ENCODE measurements at regions not wholly inside any gene's neighbourhood (a gene's known extent, or its start where the extent isn't known, plus 50 kb on each side); places are given as distances from the start of the nearest gene placed in this dataset.

DNA sequence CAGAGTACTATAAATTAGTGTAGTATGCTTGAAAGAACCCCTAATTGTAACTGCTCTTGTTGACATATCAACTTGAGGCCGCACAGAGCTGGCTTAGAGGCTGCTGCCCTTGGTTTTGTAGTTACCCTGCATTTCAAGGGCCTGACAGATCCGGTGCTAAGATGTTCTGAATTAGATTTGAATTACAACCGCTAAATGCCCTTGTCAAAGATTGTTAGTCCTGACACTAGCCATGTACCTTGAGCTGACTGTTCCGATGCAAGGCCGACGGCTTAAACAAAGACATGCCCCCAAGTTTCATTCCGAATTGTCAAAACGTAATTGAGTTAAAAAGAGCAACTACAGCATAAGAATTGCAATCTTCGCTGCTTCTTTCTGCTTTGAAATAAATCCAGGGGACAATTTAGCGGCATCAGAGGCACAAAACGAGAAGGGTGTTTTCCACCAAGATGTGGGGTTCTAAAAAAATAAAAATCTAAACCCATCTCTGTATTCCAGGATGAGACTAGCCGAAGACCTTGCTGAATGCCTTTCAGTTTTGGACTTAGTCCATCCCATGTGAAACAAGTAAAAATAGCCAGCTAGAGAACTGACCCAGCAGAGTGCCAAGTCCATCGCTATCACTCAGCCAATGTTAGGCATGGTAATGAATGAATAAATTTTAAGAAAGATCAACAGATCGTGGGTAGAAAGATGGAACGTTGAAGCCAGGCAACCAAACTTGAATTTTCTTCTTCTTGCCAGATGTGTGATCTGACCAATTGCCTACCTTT lies 148.7 kb downstream of the DICER1 start:
- ChIA-PET CTCF (no interaction called here), POLR2A (no interaction called here)
- H3K36me3 Mint-ChIP-seq = no peaks in the 10 kb centered on the region
- ATAC-seq (no peak), DNase-seq (ENCODE audit: low spot score) (no peak)
- no peaks in the 10 kb centered on the region for H3K9me3 Mint-ChIP-seq
- no peak overlapping the region for H3K27ac Mint-ChIP-seq
- no peak for TF ChIP-seq ZNF671 (CRISPR knock-in tag; IDR thresholded peaks at IDR 0.05)
- TF ChIP-seq SOX15 (CRISPR knock-in tag; IDR thresholded peaks at IDR 0.05) = no peak
- TF ChIP-seq, protein P1, sequence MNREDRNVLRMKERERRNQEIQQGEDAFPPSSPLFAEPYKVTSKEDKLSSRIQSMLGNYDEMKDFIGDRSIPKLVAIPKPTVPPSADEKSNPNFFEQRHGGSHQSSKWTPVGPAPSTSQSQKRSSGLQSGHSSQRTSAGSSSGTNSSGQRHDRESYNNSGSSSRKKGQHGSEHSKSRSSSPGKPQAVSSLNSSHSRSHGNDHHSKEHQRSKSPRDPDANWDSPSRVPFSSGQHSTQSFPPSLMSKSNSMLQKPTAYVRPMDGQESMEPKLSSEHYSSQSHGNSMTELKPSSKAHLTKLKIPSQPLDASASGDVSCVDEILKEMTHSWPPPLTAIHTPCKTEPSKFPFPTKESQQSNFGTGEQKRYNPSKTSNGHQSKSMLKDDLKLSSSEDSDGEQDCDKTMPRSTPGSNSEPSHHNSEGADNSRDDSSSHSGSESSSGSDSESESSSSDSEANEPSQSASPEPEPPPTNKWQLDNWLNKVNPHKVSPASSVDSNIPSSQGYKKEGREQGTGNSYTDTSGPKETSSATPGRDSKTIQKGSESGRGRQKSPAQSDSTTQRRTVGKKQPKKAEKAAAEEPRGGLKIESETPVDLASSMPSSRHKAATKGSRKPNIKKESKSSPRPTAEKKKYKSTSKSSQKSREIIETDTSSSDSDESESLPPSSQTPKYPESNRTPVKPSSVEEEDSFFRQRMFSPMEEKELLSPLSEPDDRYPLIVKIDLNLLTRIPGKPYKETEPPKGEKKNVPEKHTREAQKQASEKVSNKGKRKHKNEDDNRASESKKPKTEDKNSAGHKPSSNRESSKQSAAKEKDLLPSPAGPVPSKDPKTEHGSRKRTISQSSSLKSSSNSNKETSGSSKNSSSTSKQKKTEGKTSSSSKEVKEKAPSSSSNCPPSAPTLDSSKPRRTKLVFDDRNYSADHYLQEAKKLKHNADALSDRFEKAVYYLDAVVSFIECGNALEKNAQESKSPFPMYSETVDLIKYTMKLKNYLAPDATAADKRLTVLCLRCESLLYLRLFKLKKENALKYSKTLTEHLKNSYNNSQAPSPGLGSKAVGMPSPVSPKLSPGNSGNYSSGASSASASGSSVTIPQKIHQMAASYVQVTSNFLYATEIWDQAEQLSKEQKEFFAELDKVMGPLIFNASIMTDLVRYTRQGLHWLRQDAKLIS (CRISPR knock-in tag; IDR thresholded peaks at IDR 0.05; ENCODE audit: borderline replicate concordance) = no peak
- no peak for TF ChIP-seq ATF3 (CRISPR knock-in tag; conservative IDR thresholded peaks at IDR 0.05)
- no peak for TF ChIP-seq NR2C2 (CRISPR knock-in tag; IDR thresholded peaks at IDR 0.05)
- TF ChIP-seq ZNF263 (CRISPR knock-in tag; IDR thresholded peaks at IDR 0.05; ENCODE audit: low read depth) = no peak
- TF ChIP-seq, protein P2, sequence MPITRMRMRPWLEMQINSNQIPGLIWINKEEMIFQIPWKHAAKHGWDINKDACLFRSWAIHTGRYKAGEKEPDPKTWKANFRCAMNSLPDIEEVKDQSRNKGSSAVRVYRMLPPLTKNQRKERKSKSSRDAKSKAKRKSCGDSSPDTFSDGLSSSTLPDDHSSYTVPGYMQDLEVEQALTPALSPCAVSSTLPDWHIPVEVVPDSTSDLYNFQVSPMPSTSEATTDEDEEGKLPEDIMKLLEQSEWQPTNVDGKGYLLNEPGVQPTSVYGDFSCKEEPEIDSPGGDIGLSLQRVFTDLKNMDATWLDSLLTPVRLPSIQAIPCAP (CRISPR knock-in tag; IDR thresholded peaks at IDR 0.05) = no peak
- no peak for TF ChIP-seq NR3C1 (CRISPR knock-in tag; conservative IDR thresholded peaks at IDR 0.05; ENCODE audit: low read depth)
- H3K4me3 Mint-ChIP-seq = no peak overlapping the region
- peaks cover 12% of the 10 kb centered on the region for H3K4me1 Mint-ChIP-seq
- H3K27me3 Mint-ChIP-seq (ENCODE audit: low read depth) = no peaks in the 10 kb centered on the region

DNA sequence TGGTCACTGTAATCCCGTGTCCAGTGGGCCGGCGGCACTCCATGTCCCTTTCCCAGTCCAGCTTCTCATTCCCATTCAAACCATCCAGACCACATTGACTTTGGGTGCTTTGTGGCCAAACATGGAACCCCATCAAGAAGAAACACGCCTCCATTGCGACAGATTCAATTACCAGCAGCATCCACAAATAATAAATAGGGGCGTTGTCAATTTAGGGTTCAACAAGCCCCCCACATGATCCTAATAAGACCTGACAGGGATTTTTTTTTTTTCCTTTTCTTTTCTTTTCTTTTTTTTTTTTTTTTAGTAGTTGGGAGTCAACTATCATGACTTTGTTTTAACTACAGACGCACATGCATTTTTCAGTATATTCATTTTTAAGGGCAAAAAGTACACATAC lies 149.4 kb downstream of the DICER1 start:
- ChIA-PET CTCF (no interaction called here), POLR2A (no interaction called here)
- TF ChIP-seq ZNF532 (CRISPR knock-in tag; IDR thresholded peaks at IDR 0.05; ENCODE audit: borderline replicate concordance) = no peak
- Mint-ChIP-seq H3K27me3 (ENCODE audit: low read depth) (no peaks in the 10 kb centered on the region), H3K36me3 (no peaks in the 10 kb centered on the region), H3K9me3 (no peaks in the 10 kb centered on the region), H3K4me1 (peaks cover 12% of the 10 kb centered on the region), H3K27ac (no peak overlapping the region), H3K4me3 (no peak overlapping the region)
- no peak for DNase-seq (ENCODE audit: low spot score)
- ATAC-seq = no peak

DNA sequence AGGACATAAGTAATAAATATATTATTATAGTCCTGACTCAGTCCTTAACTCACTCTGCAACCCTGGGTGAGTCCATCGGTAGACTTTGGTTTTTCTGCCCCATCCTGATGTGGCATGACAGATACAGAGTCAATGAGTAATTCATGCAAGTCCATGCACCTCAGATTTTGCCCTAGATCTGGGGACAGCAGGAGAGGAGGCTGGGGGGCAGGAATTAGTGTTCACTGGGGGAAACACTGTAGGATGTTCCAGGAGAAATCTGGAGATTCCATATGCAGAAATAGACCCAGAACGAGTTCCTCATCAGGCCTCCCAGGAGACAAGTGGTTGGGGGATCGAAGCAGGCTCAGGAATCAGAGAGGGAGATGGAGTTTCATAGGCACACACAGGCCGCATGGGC lies 150.8 kb downstream of the DICER1 start:
- Mint-ChIP-seq H3K4me3 (no peak overlapping the region), H3K4me1 (peaks cover 10% of the 10 kb centered on the region), H3K36me3 (no peaks in the 10 kb centered on the region), H3K27me3 (ENCODE audit: low read depth) (no peaks in the 10 kb centered on the region), H3K27ac (no peak overlapping the region), H3K9me3 (no peaks in the 10 kb centered on the region)
- POLR2A ChIA-PET = no interaction called here
- ATAC-seq (no peak), DNase-seq (ENCODE audit: low spot score) (no peak)
- CTCF ChIA-PET = interaction anchor here (1.2 to 1.3 kb wide), 2 partner anchors 408 to 446 kb away, joined by 3 read pairs; no protein-coding TSS in a partner anchor
- no peak for TF ChIP-seq FOXP1 (CRISPR knock-in tag; IDR thresholded peaks at IDR 0.05; ENCODE audit: borderline replicate concordance)
- TF ChIP-seq IRF2 (CRISPR knock-in tag; IDR thresholded peaks at IDR 0.05; ENCODE audit: borderline replicate concordance, low read depth) = no peak
- no peak for TF ChIP-seq E2F1 (CRISPR knock-in tag; IDR thresholded peaks at IDR 0.05)
- TF ChIP-seq TEAD4 (CRISPR knock-in tag; IDR thresholded peaks at IDR 0.05) = no peak
- no peak for TF ChIP-seq PREB (CRISPR knock-in tag; IDR thresholded peaks at IDR 0.05; ENCODE audit: borderline replicate concordance)
- no peak for TF ChIP-seq CREB1 (CRISPR knock-in tag; IDR thresholded peaks at IDR 0.05)
- TF ChIP-seq SOX15 (CRISPR knock-in tag; IDR thresholded peaks at IDR 0.05) = no peak

All from WTC11 (cell line).